HFFc6 (cell line): ENCODE measurements at regions not wholly inside any gene's neighbourhood (a gene's known extent, or its start where the extent isn't known, plus 50 kb on each side); places are given as distances from the start of the nearest gene placed in this dataset.

Experiments used
- DNase-seq: peaks from one replicate; pipeline ENCODE4 v3.0.0-alpha.2; 2018
- H3K27ac Mint-ChIP-seq: 2 replicates; pipeline ENCODE4 v1.8.0; 2020; ENCODE audit warnings: mild to moderate bottlenecking, mixed read lengths
- H3K27me3 Mint-ChIP-seq: 2 replicates; pipeline ENCODE4 v1.8.0; 2021; ENCODE audit warnings: mild to moderate bottlenecking, moderate library complexity, mixed read lengths; ENCODE audit not compliant: insufficient read depth
- H3K36me3 Mint-ChIP-seq: 2 replicates; pipeline ENCODE4 v1.8.0; 2021; ENCODE audit warnings: low read depth, mixed read lengths
- H3K4me1 Mint-ChIP-seq: 2 replicates; pipeline ENCODE4 v1.8.0; 2020; ENCODE audit warnings: low read depth, mixed read lengths
- H3K4me3 Mint-ChIP-seq: 2 replicates; pipeline ENCODE4 v1.8.0; 2020; ENCODE audit warnings: mild to moderate bottlenecking, moderate library complexity, mixed read lengths
- H3K9me3 Mint-ChIP-seq: 2 replicates; pipeline ENCODE4 v1.8.0; 2020; ENCODE audit warnings: mild to moderate bottlenecking, mixed read lengths
- CTCF ChIP-seq: fragments of 200-600 bp; sonication (generic); IDR thresholded peaks from 2 replicates; pipeline ENCODE4 v1.5.0; 2021; ENCODE audit warnings: antibody characterized with exemption, mild to moderate bottlenecking

GRCh38 chr1:199403531-199404116 lies 623.9 kb upstream of the NR5A2 start:
- peak; percentile 72 for DNase-seq
- H3K27ac Mint-ChIP-seq = peak overlapping the region; percentile 44; the same call in 1 of the 2 replicates
- H3K9me3 Mint-ChIP-seq = no peaks in the 10 kb centered on the region
- H3K27me3 Mint-ChIP-seq = no peaks in the 10 kb centered on the region; the same call in 1 of the 2 replicates
- peaks cover 29% of the 10 kb centered on the region; the same call in 1 of the 2 replicates for H3K4me1 Mint-ChIP-seq
- H3K4me3 Mint-ChIP-seq = no peak overlapping the region
- no peaks in the 10 kb centered on the region for H3K36me3 Mint-ChIP-seq
- no peak for TF ChIP-seq CTCF

- Mint-ChIP-seq H3K27ac (peak overlapping the region; percentile 44; the same call in 1 of the 2 replicates), H3K4me1 (peaks cover 29% of the 10 kb centered on the region; the same call in 1 of the 2 replicates), H3K9me3 (no peaks in the 10 kb centered on the region), H3K4me3 (no peak overlapping the region; the same call in 1 of the 2 replicates), H3K36me3 (no peaks in the 10 kb centered on the region), H3K27me3 (no peaks in the 10 kb centered on the region; the same call in 1 of the 2 replicates)
- peak; percentile 50 for DNase-seq
- TF ChIP-seq CTCF = no peak
These were observed 623.3 kb upstream of the NR5A2 start for GRCh38 chr1:199404191-199404590.

GRCh38 chr1:199404976-199405375 lies 622.5 kb upstream of the NR5A2 start:
- DNase-seq = peak; percentile 25
- Mint-ChIP-seq H3K36me3 (no peaks in the 10 kb centered on the region), H3K4me1 (peaks cover 29% of the 10 kb centered on the region; the same call in 1 of the 2 replicates), H3K27ac (no peak overlapping the region), H3K9me3 (no peaks in the 10 kb centered on the region), H3K4me3 (no peak overlapping the region), H3K27me3 (no peaks in the 10 kb centered on the region; the same call in 1 of the 2 replicates)
- TF ChIP-seq CTCF = no peak

GRCh38 chr1:199405634-199406196 lies 621.8 kb upstream of the NR5A2 start:
- Mint-ChIP-seq H3K27ac (no peak overlapping the region), H3K36me3 (no peaks in the 10 kb centered on the region), H3K4me1 (peaks cover 29% of the 10 kb centered on the region; the same call in 1 of the 2 replicates), H3K27me3 (no peaks in the 10 kb centered on the region; the same call in 1 of the 2 replicates), H3K4me3 (no peak overlapping the region), H3K9me3 (no peaks in the 10 kb centered on the region)
- TF ChIP-seq CTCF = no peak
- DNase-seq = no peak

- Mint-ChIP-seq H3K36me3 (no peaks in the 10 kb centered on the region), H3K9me3 (no peaks in the 10 kb centered on the region), H3K4me3 (no peak overlapping the region), H3K4me1 (peaks cover 2% of the 10 kb centered on the region; the same call in 1 of the 2 replicates), H3K27me3 (no peaks in the 10 kb centered on the region; the same call in 1 of the 2 replicates), H3K27ac (no peak overlapping the region)
- no peak for DNase-seq
- no peak for TF ChIP-seq CTCF
These were observed 617.0 kb upstream of the NR5A2 start for GRCh38 chr1:199410462-199410861.
